Suprapubic skin (tissue), 4 donors: ENCODE measurements at regions not wholly inside any gene's neighbourhood (a gene's known extent, or its start where the extent isn't known, plus 50 kb on each side); places are given as distances from the start of the nearest gene placed in this dataset.

Experiments used
- DNase-seq, 2 donors: peaks; one replicate each; pipeline ENCODE4 v3.0.0-alpha.2; 2019; ENCODE audit warnings: low spot score in 2 of 2
- H3K27ac ChIP-seq: fragments of 200-600 bp; sonication (generic); one replicate; pipeline ENCODE4 v1.5.1; 2019
- H3K27me3 ChIP-seq: fragments of 200-600 bp; sonication (generic); one replicate; pipeline ENCODE4 v1.5.1; 2019
- H3K36me3 ChIP-seq: fragments of 200-600 bp; sonication (generic); one replicate; pipeline ENCODE4 v1.5.1; 2019
- H3K4me1 ChIP-seq: fragments of 200-600 bp; sonication (generic); one replicate; pipeline ENCODE4 v1.5.1; 2019
- H3K4me3 ChIP-seq: fragments of 200-600 bp; sonication (generic); one replicate; pipeline ENCODE4 v1.5.1; 2019; ENCODE audit warnings: mild to moderate bottlenecking
- H3K9me3 ChIP-seq: fragments of 200-600 bp; sonication (generic); one replicate; pipeline ENCODE4 v1.5.1; 2019
- CTCF ChIP-seq, 2 donors: fragments of 200-600 bp in 1 of 2; fragments of 450-650 bp in 1 of 2; sonication (generic) in 1 of 2; IDR thresholded peaks; one replicate each; pipeline ENCODE4 v1.5.1; 2016 to 2019; ENCODE audit warnings: antibody characterized with exemption in 2 of 2, mild to moderate bottlenecking in 1 of 2, moderate library complexity in 1 of 2
- EP300 ChIP-seq: sonication (generic); formaldehyde crosslinking; IDR thresholded peaks from one replicate; pipeline ENCODE4 v1.6.1; 2017; ENCODE audit warnings: antibody characterized with exemption
- POLR2A ChIP-seq, 2 donors: fragments of 450-650 bp; IDR thresholded peaks; one replicate each; pipeline ENCODE4 v1.6.1; 2017; ENCODE audit warnings: antibody characterized with exemption in 2 of 2, mild to moderate bottlenecking in 2 of 2, moderate library complexity in 2 of 2
- POLR2AphosphoS5 ChIP-seq, 3 donors: sonication (generic); formaldehyde crosslinking; IDR thresholded peaks; one replicate each; pipeline ENCODE4 v1.6.1; 2017; ENCODE audit warnings: antibody characterized with exemption in 3 of 3
- WGBS: methylation state at CpG from one replicate; pipeline ENCODE4 v1.1.5; 2018; 5-methylcytosine and 5-hydroxymethylcytosine counted together

GRCh38 chr12:16844875-16845274 is 238.9 kb upstream of the LMO3 start:
- no peaks in the 10 kb centered on the region for H3K4me1 ChIP-seq
- no peak overlapping the region for H3K4me3 ChIP-seq
- no peaks in the 10 kb centered on the region for H3K27me3 ChIP-seq
- DNase-seq = no peak
- no peaks in the 10 kb centered on the region for H3K9me3 ChIP-seq
- no peaks in the 10 kb centered on the region for H3K36me3 ChIP-seq
- H3K27ac ChIP-seq = no peak overlapping the region
- 92% methylated on average over 7 of the region's 7 CpGs for WGBS
- TF ChIP-seq EP300 (no peak), CTCF (IDR thresholded peaks at IDR 0.05) (no peak), POLR2AphosphoS5 (IDR thresholded peaks at IDR 0.05) (no peak), POLR2A (IDR thresholded peaks at IDR 0.05) (no peak)

GRCh38 chr12:16833376-16834015 is 227.5 kb upstream of the LMO3 start:
- Histone ChIP-seq H3K9me3 (no peaks in the 10 kb centered on the region), H3K27ac (no peak overlapping the region), H3K4me1 (no peaks in the 10 kb centered on the region), H3K4me3 (no peak overlapping the region), H3K36me3 (no peaks in the 10 kb centered on the region), H3K27me3 (no peaks in the 10 kb centered on the region)
- no peak for DNase-seq
- TF ChIP-seq POLR2AphosphoS5 (IDR thresholded peaks at IDR 0.05) (no peak), EP300 (no peak), CTCF (IDR thresholded peaks at IDR 0.05) (no peak), POLR2A (IDR thresholded peaks at IDR 0.05) (no peak)
- WGBS = 66% methylated on average over 2 of the region's 2 CpGs

GRCh38 chr12:16828891-16829290 is 222.9 kb upstream of the LMO3 start:
- H3K9me3 ChIP-seq = no peaks in the 10 kb centered on the region
- no peak overlapping the region for H3K27ac ChIP-seq
- H3K36me3 ChIP-seq = no peaks in the 10 kb centered on the region
- DNase-seq = no peak
- no peak for TF ChIP-seq POLR2AphosphoS5 (IDR thresholded peaks at IDR 0.05)
- H3K27me3 ChIP-seq = no peaks in the 10 kb centered on the region
- no peak overlapping the region for H3K4me3 ChIP-seq
- no peaks in the 10 kb centered on the region for H3K4me1 ChIP-seq
- WGBS = 44% methylated on average over 2 of the region's 2 CpGs

- no peaks in the 10 kb centered on the region for H3K9me3 ChIP-seq
- no peaks in the 10 kb centered on the region for H3K4me1 ChIP-seq
- TF ChIP-seq CTCF (IDR thresholded peaks at IDR 0.05) (no peak), POLR2A (IDR thresholded peaks at IDR 0.05) (no peak), EP300 (no peak), POLR2AphosphoS5 (IDR thresholded peaks at IDR 0.05) (no peak)
- no peaks in the 10 kb centered on the region for H3K27me3 ChIP-seq
- H3K36me3 ChIP-seq = no peaks in the 10 kb centered on the region
- WGBS = 91% methylated on average over 4 of the region's 4 CpGs
- H3K4me3 ChIP-seq = no peak overlapping the region
- no peak for DNase-seq
- no peak overlapping the region for H3K27ac ChIP-seq
Measured at GRCh38 chr12:16807731-16808130, 201.8 kb upstream of the LMO3 start.

GRCh38 chr12:16796168-16796567 is 190.2 kb upstream of the LMO3 start:
- TF ChIP-seq POLR2AphosphoS5 (IDR thresholded peaks at IDR 0.05) (no peak), POLR2A (IDR thresholded peaks at IDR 0.05) (no peak), EP300 (no peak)
- Histone ChIP-seq H3K4me1 (no peaks in the 10 kb centered on the region), H3K36me3 (no peaks in the 10 kb centered on the region), H3K27ac (no peak overlapping the region), H3K4me3 (no peak overlapping the region), H3K9me3 (no peaks in the 10 kb centered on the region), H3K27me3 (no peaks in the 10 kb centered on the region)
- DNase-seq = no peak
- 44% methylated on average over 1 of the region's 1 CpG for WGBS

GRCh38 chr12:16789204-16789790 is 183.3 kb upstream of the LMO3 start:
- TF ChIP-seq CTCF (IDR thresholded peaks at IDR 0.05) (no peak), POLR2AphosphoS5 (IDR thresholded peaks at IDR 0.05) (no peak), POLR2A (IDR thresholded peaks at IDR 0.05) (no peak), EP300 (no peak)
- H3K27ac ChIP-seq = no peak overlapping the region
- DNase-seq = no peak
- H3K4me3 ChIP-seq = no peak overlapping the region
- no peaks in the 10 kb centered on the region for H3K36me3 ChIP-seq
- WGBS = 24% methylated on average over 8 of the region's 8 CpGs
- no peaks in the 10 kb centered on the region for H3K4me1 ChIP-seq
- no peaks in the 10 kb centered on the region for H3K27me3 ChIP-seq
- H3K9me3 ChIP-seq = no peaks in the 10 kb centered on the region
